GF-D8 (cell line): ENCODE measurements at regions not wholly inside any gene's neighbourhood (a gene's known extent, or its start where the extent isn't known, plus 50 kb on each side); places are given as distances from the start of the nearest gene placed in this dataset.

Experiments
- DNase-seq: peaks from one replicate; lab custom pipeline; 2025; lab: John Stamatoyannopoulos, UW

- DNase-seq: no peak
Observed at GRCh38 chr4:156710365-156711192, 261.0 kb downstream of the PDGFC start.

GRCh38 chr4:156705311-156705710 lies 266.3 kb downstream of the PDGFC start:
- no peak for DNase-seq

DNA sequence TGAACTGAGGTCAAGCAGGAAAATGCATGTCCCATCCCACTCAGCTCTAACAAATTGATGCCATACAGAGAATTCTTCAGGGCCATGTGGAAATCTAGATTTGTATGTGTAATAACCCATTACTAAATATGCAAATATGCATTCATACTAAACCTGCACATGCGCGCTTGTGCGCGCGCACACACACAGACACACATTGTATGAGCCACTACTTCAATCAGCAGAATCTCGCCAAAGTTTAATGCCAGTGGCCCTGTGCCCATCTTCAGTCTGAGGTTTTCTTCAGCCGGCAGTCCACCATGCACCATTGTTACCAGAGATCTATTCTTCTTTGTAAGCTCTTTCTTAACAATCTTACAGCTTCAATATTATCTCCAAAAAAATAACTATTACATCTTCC lies 276.4 kb downstream of the PDGFC start:
- DNase-seq: no peak

DNA sequence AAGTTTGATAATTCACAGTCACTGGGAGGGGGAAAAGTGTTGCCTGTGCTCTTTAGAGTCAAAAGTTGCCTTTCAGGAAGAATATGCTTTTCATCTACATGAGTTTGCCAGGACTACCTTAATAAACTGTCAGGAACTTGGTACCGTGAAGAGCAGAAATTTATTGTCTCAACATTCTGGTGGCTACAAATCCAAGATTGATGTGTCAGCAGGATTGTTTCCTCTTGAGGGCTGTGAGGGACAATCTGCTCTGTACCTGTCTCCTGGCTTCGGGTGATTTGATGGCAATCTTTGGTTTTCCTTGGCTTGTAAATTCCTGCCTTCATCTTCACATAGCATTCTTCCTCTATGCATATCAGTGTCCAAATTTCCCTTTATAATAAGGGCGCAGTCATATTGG lies 277.2 kb downstream of the PDGFC start:
- no peak for DNase-seq

- no peak for DNase-seq
Observed at GRCh38 chr4:156693557-156693956, 278.0 kb downstream of the PDGFC start.

GRCh38 chr4:156692016-156692415 lies 279.6 kb downstream of the PDGFC start:
- DNase-seq: no peak

DNA sequence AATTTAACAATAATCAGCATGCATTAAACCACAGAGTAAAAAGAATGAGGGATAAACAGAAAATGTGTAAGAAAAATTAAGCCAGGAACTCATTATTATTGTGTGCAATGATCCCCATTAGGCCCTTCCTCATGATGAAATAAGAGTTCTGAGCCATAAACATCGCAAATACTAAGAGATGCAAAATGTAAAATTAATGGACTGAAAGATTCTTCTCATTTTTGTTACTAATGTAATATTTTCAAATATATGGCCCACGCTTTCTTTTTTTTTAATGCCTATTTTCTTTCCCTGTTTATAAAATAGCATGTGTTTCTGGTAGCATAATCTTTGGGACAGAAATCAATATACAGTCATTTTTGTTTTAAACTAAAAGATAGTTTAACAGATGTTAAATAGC lies 281.0 kb downstream of the PDGFC start:
- no peak for DNase-seq

GRCh38 chr4:156686120-156686519 lies 285.5 kb downstream of the PDGFC start:
- DNase-seq: no peak

DNA sequence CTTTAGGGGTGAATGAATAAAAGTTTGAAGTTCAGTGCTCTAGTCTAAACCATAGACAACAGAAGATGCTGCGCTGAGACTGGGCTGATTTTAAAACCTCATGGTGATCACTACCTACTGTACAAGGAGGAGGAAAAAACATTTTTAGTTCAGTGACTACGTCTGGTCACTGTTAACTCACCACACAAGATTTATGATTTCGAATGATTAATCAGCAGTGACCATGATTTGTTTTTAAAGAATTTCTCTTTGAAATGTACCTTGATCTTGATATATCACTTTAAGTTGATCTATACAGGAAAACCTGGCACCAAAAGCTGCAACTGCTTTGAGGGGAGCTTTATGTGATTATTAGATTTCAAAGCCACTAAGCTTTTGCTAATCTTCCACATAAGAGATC lies 286.3 kb downstream of the PDGFC start:
- DNase-seq: no peak

DNA sequence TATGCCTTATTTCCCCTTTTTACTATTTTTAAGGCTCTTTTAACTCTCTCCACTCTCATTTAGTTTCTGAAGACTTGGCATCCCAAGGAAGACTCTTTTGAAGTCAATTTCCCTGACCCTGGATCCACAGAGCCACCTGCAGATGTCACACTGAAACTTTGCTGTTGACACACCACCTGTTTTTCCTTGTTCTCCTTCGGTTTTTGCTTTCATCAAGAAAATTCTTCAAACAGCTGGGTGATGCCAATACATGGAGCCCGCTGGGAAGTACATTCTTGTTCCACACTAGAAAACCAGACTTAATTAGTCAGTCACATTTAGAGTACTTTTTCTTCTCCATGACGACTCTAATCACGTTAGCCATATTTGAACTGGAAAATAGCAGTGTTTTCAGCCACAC lies 293.9 kb downstream of the PDGFC start:
- no peak for DNase-seq

DNA sequence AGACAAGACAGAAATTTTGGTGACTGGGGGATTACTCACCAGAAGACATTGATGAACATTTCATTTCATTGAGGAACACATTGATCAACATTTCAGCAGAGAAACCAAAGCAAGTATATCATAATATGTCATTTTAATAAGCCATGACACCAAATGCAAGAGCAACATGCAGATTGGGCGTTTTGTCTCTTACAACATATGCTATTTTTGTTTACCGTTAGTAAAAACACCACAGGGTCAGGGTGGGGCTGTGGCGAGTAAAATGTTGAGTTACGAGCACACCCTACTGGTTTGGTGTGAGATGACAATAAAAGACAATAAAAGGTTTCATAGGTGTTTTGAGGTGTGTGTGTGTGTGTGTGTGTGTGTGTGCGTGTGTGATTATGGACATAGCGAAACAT lies 294.5 kb downstream of the PDGFC start:
- DNase-seq: no peak

DNA sequence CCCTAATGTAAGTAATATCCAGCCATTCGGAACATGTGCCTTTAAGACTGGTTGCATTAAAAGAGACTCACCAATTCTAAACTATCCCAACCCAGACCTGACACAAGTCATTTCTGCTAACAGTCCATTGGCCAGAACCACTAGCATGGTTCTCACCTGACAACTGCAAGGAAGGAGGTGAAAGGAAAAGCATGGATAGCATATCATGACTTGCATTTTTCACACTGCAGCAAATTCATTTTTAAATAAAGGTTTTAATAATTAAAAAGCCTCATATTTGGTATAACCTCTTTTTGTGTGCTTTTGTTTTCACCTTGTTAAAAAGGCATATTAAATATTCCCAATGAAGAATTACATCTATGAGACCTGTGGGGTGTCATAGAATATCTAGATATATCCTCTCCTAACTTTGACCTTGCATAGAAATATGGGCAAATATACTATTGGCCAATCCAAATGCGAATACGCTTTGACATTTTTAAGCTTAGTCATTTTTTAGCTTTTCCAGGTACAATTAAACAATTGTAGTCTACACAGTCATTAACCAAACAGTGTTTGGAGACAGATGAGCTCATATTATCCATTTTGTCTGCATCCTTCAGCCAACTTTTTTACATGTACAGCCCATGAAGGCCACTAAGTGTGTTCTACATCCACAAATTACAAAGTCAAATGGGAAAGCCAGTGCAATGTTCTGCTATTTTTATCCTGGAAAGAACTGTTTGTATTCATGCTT lies 295.3 kb downstream of the PDGFC start:
- DNase-seq: no peak

DNA sequence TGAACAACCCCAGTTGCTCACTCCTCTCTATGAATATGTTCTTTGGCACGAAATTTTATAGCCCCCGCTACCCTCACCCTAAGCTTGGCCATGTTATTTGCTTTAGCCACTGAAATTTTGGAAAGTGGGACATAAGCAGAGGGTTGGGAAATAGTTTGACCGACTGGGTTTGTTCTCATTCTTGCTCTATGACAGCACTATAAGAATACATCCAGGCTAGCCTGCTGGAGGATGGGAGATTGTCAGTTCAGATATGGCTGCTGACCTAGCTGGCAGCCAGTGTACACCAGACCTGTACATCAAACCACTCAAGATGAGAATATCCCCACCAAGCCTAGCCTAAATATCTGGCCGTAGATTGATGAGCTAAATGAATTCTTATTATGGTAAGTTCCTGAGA lies 298.1 kb downstream of the PDGFC start:
- DNase-seq: no peak

GRCh38 chr4:156672492-156673305 lies 298.9 kb downstream of the PDGFC start:
- no peak for DNase-seq

DNA sequence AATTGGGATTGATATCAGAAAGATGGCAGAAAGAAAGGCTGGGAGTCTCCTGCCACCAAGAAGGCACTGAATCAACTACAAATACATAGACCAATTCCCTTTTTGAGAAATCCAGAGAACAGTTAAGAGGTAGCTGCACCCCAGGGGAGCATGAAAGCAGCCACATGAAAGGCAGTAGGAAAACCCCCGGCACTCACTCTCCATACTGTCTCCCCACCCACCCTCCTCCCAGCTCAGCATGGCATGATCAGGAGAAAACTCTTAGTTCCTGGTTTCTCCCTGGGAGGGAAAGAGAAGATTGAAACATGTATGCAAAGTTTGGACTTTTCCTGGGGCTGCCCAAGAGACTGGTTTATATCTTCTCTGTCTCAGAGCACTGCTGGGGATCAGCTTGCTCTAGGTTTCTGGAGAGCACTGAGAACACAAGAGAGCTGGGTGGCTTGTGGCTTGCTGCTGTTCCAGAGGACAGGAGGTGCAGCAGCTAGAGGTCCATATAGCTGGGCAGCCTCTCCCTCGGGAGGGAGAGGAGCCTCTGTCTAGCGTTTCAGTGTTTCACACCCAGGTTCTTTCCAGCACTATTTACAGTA lies 305.7 kb downstream of the PDGFC start:
- DNase-seq: no peak

- DNase-seq: no peak
Observed at GRCh38 chr4:156663663-156664062, 307.9 kb downstream of the PDGFC start.

DNA sequence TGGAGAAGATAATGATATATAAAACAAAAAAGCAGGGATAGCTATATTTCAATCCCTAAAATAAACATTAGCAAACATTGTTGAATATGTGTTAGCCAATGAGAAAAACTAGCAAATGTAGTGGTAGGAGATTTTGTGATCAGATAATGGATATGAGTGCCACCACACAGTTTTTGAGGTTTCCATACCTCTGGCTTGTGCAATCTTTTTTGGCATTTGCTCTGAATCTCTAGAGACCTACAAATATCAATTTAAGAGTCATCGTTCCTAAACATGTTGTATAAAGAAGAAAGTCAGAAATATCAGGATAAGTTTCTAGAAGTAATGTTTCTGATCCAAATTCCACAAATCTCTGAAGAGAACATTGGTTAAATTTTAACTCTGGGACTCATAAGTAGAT lies 308.7 kb downstream of the PDGFC start:
- no peak for DNase-seq

GRCh38 chr4:156661555-156661954 lies 310.0 kb downstream of the PDGFC start:
- DNase-seq: no peak

DNA sequence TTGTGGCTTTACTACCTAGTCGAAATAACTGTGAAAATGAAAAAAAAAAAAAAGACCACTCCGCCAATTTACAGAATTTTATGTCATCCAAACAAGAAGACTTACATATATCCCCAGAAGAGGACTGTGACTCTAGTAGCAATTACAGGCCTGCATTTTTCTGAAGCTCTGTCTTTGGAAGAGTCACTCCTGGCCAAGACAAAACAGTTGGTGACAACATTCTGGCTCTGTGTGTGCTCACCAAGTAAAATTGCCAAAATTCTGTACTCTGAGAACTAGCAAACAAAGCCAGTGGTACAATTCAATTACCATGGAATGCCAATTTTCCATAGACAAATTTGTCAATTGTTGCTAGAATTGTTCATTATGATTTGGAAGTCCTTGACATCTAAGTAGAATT lies 311.1 kb downstream of the PDGFC start:
- no peak for DNase-seq

DNA sequence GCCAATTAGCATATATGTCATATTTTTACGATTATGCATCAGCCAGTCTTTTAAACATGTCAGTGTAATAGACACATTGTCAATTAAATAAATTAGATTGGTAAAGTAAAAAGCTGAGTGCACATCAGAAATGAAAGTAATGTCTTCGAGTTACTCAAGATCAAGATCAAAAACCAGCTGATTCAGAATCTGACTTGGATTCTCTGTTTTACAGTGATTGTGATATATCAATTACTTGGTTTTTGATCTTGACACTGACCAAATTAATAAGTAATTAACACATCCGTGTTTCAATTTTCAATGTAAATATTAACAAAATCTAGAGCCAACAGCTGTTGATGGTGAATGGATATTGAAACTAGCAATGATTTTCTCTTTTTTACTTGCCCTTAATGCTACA lies 311.6 kb downstream of the PDGFC start:
- no peak for DNase-seq

DNA sequence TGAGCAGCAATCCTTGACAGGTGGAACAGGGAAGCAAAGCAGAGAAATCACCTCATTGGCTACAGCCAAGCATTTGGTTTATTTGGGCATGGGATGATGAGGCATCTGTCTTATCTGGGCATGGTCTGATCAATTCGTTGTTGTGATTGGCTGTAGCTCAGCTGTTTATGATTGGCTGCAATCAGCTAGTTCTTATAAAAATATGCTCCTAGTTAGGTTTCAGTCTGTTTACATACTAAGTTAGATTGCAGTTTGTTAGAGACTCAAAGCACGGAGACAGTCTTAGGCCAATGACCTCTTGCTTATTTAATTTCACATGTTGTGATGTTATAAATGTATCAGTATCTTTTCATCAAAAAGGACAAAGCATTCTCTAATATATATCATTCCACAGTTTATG lies 312.0 kb downstream of the PDGFC start:
- DNase-seq: no peak

- DNase-seq: no peak
Observed at GRCh38 chr4:156656896-156657295, 314.7 kb downstream of the PDGFC start.
